ENCODE measurements at regions not wholly inside any gene's neighbourhood (a gene's known extent, or its start where the extent isn't known, plus 50 kb on each side); places are given as distances from the start of the nearest gene placed in this dataset.

DNA sequence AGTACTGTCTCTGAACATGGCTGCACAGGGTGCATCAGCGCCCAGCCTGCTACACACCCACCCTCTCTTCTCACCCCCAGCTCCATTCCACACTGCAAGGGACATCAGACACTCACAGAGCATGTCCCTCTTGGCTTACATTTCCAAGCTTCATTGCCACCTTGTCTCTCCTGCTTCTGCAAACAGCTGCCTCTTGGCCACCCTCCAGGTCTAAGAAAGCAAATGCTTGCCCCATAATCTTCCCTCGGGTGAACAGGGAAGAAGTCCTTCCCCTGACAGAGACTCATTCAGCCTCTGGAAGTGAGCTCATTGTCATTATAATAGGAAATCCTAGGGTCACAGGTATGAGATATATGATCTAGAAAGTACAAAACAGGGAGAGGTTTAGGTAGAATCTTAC, 505.2 kb downstream of the RMST start:
- Histone ChIP-seq H3K27me3 (replicated peaks in 1 of 2; ENCODE audit: control insufficient read depth in 2 of 2, insufficient read depth in 2 of 2, low read length in 1 of 2) (no peaks in the 10 kb centered on the region), H3K79me2 (ENCODE audit: control insufficient read depth, insufficient read depth, low read length) (no peaks in the 10 kb centered on the region), H3K27ac (ENCODE audit: control insufficient read depth, insufficient read depth) (no peak overlapping the region), H3K4me1 (ENCODE audit: control insufficient read depth, insufficient read depth, low read length) (no peaks in the 10 kb centered on the region), H3K9me3 (replicated peaks; ENCODE audit: control insufficient read depth, insufficient read depth, low read length) (no peaks in the 10 kb centered on the region), H4K20me1 (ENCODE audit: control insufficient read depth, insufficient read depth) (no peaks in the 10 kb centered on the region), H2AFZ (ENCODE audit: control insufficient read depth, low read depth, low read length) (no peak overlapping the region), H3K9ac (ENCODE audit: control insufficient read depth, insufficient read depth, low read length) (no peak overlapping the region), H3K4me3 (no peak overlapping the region), H3K4me2 (ENCODE audit: control insufficient read depth, insufficient read depth) (no peak overlapping the region), H3K36me3 (ENCODE audit: control insufficient read depth in 2 of 2, insufficient read depth in 2 of 2, low read length in 1 of 2) (no peaks in the 10 kb centered on the region)
- SMC1A ChIA-PET (ENCODE audit: uncharacterized antibody, unreplicated experiment) = interaction anchor here (1.0 kb wide), 1 partner anchor 22 kb away, joined by 3 read pairs; no protein-coding TSS in a partner anchor
- DNase-seq (ENCODE audit: low read depth, low spot score) (no peak), ATAC-seq (no peak), FAIRE-seq (no peak)
- CTCF ChIA-PET = interaction anchor here (0.9 kb wide), 2 partner anchors 187 to 340 kb away, joined by 3 read pairs; no protein-coding TSS in a partner anchor
- intact Hi-C loops (cut with micrococcal nuclease; ENCODE audit: unreplicated experiment) (no loop called here), in situ Hi-C loops (cut with MboI) (loop anchor here (25.0 kb wide), 1 partner anchor 1381 kb away; no protein-coding TSS in a partner anchor)
- POLR2A ChIA-PET = no interaction called here
- 7% methylated on average over 2 of the region's 2 CpGs for WGBS (ENCODE audit: insufficient coverage, insufficient replicate concordance, low lambda C conversion rate, missing lambda C conversion rate)
- no TSS peak for BruUV-seq (replicated peaks)
- RAD21 ChIA-PET (ENCODE audit: unreplicated experiment) = no interaction called here
- no peak for TF ChIP-seq FOXM1 (IDR thresholded peaks at IDR 0.05; ENCODE audit: low read depth, low read length)
- TF ChIP-seq JUNB (IDR thresholded peaks at IDR 0.05) = no peak
- no peak for TF ChIP-seq SRF (IDR thresholded peaks at IDR 0.05; ENCODE audit: low read depth in 2 of 2, low read length in 2 of 2)
- TF ChIP-seq, protein P1, sequence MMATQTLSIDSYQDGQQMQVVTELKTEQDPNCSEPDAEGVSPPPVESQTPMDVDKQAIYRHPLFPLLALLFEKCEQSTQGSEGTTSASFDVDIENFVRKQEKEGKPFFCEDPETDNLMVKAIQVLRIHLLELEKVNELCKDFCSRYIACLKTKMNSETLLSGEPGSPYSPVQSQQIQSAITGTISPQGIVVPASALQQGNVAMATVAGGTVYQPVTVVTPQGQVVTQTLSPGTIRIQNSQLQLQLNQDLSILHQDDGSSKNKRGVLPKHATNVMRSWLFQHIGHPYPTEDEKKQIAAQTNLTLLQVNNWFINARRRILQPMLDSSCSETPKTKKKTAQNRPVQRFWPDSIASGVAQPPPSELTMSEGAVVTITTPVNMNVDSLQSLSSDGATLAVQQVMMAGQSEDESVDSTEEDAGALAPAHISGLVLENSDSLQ (IDR thresholded peaks at IDR 0.05) = no peak
- TF ChIP-seq, protein P2, sequence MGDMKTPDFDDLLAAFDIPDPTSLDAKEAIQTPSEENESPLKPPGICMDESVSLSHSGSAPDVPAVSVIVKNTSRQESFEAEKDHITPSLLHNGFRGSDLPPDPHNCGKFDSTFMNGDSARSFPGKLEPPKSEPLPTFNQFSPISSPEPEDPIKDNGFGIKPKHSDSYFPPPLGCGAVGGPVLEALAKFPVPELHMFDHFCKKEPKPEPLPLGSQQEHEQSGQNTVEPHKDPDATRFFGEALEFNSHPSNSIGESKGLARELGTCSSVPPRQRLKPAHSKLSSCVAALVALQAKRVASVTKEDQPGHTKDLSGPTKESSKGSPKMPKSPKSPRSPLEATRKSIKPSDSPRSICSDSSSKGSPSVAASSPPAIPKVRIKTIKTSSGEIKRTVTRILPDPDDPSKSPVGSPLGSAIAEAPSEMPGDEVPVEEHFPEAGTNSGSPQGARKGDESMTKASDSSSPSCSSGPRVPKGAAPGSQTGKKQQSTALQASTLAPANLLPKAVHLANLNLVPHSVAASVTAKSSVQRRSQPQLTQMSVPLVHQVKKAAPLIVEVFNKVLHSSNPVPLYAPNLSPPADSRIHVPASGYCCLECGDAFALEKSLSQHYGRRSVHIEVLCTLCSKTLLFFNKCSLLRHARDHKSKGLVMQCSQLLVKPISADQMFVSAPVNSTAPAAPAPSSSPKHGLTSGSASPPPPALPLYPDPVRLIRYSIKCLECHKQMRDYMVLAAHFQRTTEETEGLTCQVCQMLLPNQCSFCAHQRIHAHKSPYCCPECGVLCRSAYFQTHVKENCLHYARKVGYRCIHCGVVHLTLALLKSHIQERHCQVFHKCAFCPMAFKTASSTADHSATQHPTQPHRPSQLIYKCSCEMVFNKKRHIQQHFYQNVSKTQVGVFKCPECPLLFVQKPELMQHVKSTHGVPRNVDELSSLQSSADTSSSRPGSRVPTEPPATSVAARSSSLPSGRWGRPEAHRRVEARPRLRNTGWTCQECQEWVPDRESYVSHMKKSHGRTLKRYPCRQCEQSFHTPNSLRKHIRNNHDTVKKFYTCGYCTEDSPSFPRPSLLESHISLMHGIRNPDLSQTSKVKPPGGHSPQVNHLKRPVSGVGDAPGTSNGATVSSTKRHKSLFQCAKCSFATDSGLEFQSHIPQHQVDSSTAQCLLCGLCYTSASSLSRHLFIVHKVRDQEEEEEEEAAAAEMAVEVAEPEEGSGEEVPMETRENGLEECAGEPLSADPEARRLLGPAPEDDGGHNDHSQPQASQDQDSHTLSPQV (IDR thresholded peaks at IDR 0.05) = no peak
- no peak for TF ChIP-seq PML (IDR thresholded peaks at IDR 0.05; ENCODE audit: low read length)
- no peak for TF ChIP-seq RB1 (IDR thresholded peaks at IDR 0.05; ENCODE audit: borderline replicate concordance)
- no peak for TF ChIP-seq IRF4 (IDR thresholded peaks at IDR 0.05; ENCODE audit: low read depth, low read length)
- no peak for TF ChIP-seq SP1 (IDR thresholded peaks at IDR 0.05; ENCODE audit: low read depth, low read length)
- TF ChIP-seq CBX5 (IDR thresholded peaks at IDR 0.05; ENCODE audit: low read depth) = no peak
- no peak for TF ChIP-seq STAT1 (conservative IDR thresholded peaks at IDR 0.05)
- TF ChIP-seq, protein P3, sequence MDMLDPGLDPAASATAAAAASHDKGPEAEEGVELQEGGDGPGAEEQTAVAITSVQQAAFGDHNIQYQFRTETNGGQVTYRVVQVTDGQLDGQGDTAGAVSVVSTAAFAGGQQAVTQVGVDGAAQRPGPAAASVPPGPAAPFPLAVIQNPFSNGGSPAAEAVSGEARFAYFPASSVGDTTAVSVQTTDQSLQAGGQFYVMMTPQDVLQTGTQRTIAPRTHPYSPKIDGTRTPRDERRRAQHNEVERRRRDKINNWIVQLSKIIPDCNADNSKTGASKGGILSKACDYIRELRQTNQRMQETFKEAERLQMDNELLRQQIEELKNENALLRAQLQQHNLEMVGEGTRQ (IDR thresholded peaks at IDR 0.05; ENCODE audit: borderline replicate concordance, low read depth, low read length) = no peak
- no peak for TF ChIP-seq E4F1 (IDR thresholded peaks at IDR 0.05; ENCODE audit: borderline replicate concordance, partially characterized antibody)
- no peak for TF ChIP-seq ZBTB4 (CRISPR knock-in tag; IDR thresholded peaks at IDR 0.05)
